GM23338 (cell line): ENCODE measurements at regions not wholly inside any gene's neighbourhood (a gene's known extent, or its start where the extent isn't known, plus 50 kb on each side); places are given as distances from the start of the nearest gene placed in this dataset.

Experiments
- ATAC-seq: fragments of 200-7000 bp; cut with Tn5 transposase; 3 replicates; pipeline ENCODE4 v1.9.1; 2020
- DNase-seq: peaks from one replicate; pipeline ENCODE4 v3.0.0-alpha.2; 2015; ENCODE audit warnings: low spot score
- H2AFZ ChIP-seq: fragments of 200-600 bp; sonication (generic); 2 replicates; pipeline ENCODE4 v1.8.0; 2016; ENCODE audit warnings: antibody characterized with exemption, mild to moderate bottlenecking, moderate library complexity
- H3F3A ChIP-seq: fragments of 200-600 bp; sonication (generic); replicated peaks from 2 replicates; pipeline ENCODE4 v1.8.0; 2017; ENCODE audit warnings: antibody characterized with exemption, mixed run types, low read depth
- H3K27ac ChIP-seq: fragments of 200-600 bp; sonication (generic); 2 replicates; pipeline ENCODE4 v1.6.1; 2016; ENCODE audit warnings: low read depth
- H3K27me3 ChIP-seq: fragments of 200-600 bp; sonication (generic); 2 replicates; pipeline ENCODE4 v1.8.0; 2016; ENCODE audit warnings: mild to moderate bottlenecking, mixed run types, moderate library complexity; ENCODE audit not compliant: insufficient read depth
- H3K36me3 ChIP-seq: fragments of 200-600 bp; sonication (generic); 2 replicates; pipeline ENCODE4 v1.8.0; 2016; ENCODE audit warnings: mild to moderate bottlenecking; ENCODE audit not compliant: insufficient read depth
- H3K4me1 ChIP-seq: fragments of 200-600 bp; sonication (generic); 2 replicates; pipeline ENCODE4 v1.8.0; 2016; ENCODE audit warnings: mild to moderate bottlenecking, moderate library complexity; ENCODE audit not compliant: insufficient read depth
- H3K4me2 ChIP-seq: fragments of 200-600 bp; sonication (generic); 2 replicates; pipeline ENCODE4 v1.7.1; 2017; ENCODE audit warnings: mixed run types
- H3K4me3 ChIP-seq: fragments of 200-600 bp; sonication (generic); 2 replicates; pipeline ENCODE4 v1.6.1; 2016; ENCODE audit warnings: mixed run types
- H3K79me2 ChIP-seq: fragments of 200-600 bp; sonication (generic); replicated peaks from 2 replicates; pipeline ENCODE4 v1.8.0; 2017; ENCODE audit warnings: mild to moderate bottlenecking; ENCODE audit not compliant: insufficient read depth
- H3K9me2 ChIP-seq: fragments of 200-600 bp; sonication (generic); 2 replicates; pipeline ENCODE4 v1.8.0; 2017; ENCODE audit not compliant: insufficient read depth
- H4K20me1 ChIP-seq: fragments of 200-600 bp; sonication (generic); replicated peaks from 2 replicates; pipeline ENCODE4 v1.8.0; 2017; ENCODE audit warnings: mild to moderate bottlenecking; ENCODE audit not compliant: insufficient read depth
- H3K27ac Mint-ChIP-seq: 2 replicates; pipeline ENCODE4 v1.8.0; 2020; ENCODE audit warnings: inconsistent platforms, mild to moderate bottlenecking, moderate library complexity, mixed read lengths
- H3K27me3 Mint-ChIP-seq: 3 replicates; pipeline ENCODE4 v1.8.0; 2022; ENCODE audit warnings: low read depth, mild to moderate bottlenecking, moderate library complexity, mixed read lengths, inconsistent platforms; ENCODE audit not compliant: insufficient read depth, poor library complexity
- H3K36me3 Mint-ChIP-seq: 3 replicates; pipeline ENCODE4 v1.8.0; 2021; ENCODE audit warnings: low read depth, mild to moderate bottlenecking, inconsistent platforms, moderate library complexity, mixed read lengths
- H3K4me1 Mint-ChIP-seq: 3 replicates; pipeline ENCODE4 v1.8.0; 2020; ENCODE audit warnings: mild to moderate bottlenecking, inconsistent platforms, mixed read lengths
- H3K4me3 Mint-ChIP-seq: 3 replicates; pipeline ENCODE4 v1.8.0; 2021; ENCODE audit warnings: moderate library complexity, mild to moderate bottlenecking, inconsistent platforms, mixed read lengths
- H3K9me3 Mint-ChIP-seq: 3 replicates; pipeline ENCODE4 v1.8.0; 2020; ENCODE audit warnings: moderate library complexity, mild to moderate bottlenecking, inconsistent platforms, mixed read lengths
- EZH2 ChIP-seq: fragments of 200-600 bp; sonication (generic); IDR thresholded peaks from one replicate; pipeline ENCODE4 v1.8.0; 2017; ENCODE audit warnings: antibody characterized with exemption, mild to moderate bottlenecking, low read depth; ENCODE audit not compliant: unreplicated experiment
- EZH2phosphoT487 ChIP-seq: fragments of 200-600 bp; sonication (generic); IDR thresholded peaks from one replicate; pipeline ENCODE4 v1.8.1; 2018; ENCODE audit warnings: antibody characterized with exemption; ENCODE audit not compliant: unreplicated experiment
- JUNB ChIP-seq: IDR thresholded peaks from one replicate; pipeline ENCODE4 v1.6.1; 2016; ENCODE audit warnings: antibody characterized with exemption; ENCODE audit not compliant: unreplicated experiment
- NANOG ChIP-seq: IDR thresholded peaks from 2 replicates; pipeline ENCODE4 v1.6.1; 2016; ENCODE audit warnings: antibody characterized with exemption, borderline replicate concordance
- POLR2AphosphoS5 ChIP-seq: IDR thresholded peaks from 2 replicates; pipeline ENCODE4 v1.6.1; 2016; ENCODE audit warnings: antibody characterized with exemption, low read depth
- STAT1 ChIP-seq: IDR thresholded peaks from one replicate; pipeline ENCODE4 v1.6.1; 2016; ENCODE audit warnings: antibody characterized with exemption; ENCODE audit not compliant: unreplicated experiment
- ZNF114 ChIP-seq: fragments of 250-450 bp; sonication (Bioruptor Pico); IDR thresholded peaks from 2 replicates; pipeline ENCODE4 v1.5.0; 2020; ENCODE audit warnings: mild to moderate bottlenecking, moderate library complexity
- ZNF331 ChIP-seq: fragments of 250-450 bp; sonication (Bioruptor Pico); IDR thresholded peaks from 2 replicates; pipeline ENCODE4 v1.5.0; 2020; ENCODE audit warnings: low read depth, mild to moderate bottlenecking, moderate library complexity
- TF ChIP-seq, protein P1 (sequence below): IDR thresholded peaks from one replicate; pipeline ENCODE4 v1.6.1; 2018; ENCODE audit warnings: antibody characterized with exemption; ENCODE audit not compliant: unreplicated experiment
- TF ChIP-seq, protein P2 (sequence below), 2 experiments: fragments of 200-600 bp in 1 of 2; sonication (generic) in 1 of 2; conservative IDR thresholded peaks; 2 replicates each; pipeline versions ENCODE4 v1.5.1 to v1.6.1; 2016 to 2017; ENCODE audit warnings: antibody characterized with exemption in 2 of 2, low read depth in 2 of 2, mild to moderate bottlenecking in 2 of 2, moderate library complexity in 1 of 2
- TF ChIP-seq, protein P3 (sequence below): IDR thresholded peaks from 2 replicates; pipeline ENCODE4 v1.6.1; 2016; ENCODE audit warnings: antibody characterized with exemption

DNA sequence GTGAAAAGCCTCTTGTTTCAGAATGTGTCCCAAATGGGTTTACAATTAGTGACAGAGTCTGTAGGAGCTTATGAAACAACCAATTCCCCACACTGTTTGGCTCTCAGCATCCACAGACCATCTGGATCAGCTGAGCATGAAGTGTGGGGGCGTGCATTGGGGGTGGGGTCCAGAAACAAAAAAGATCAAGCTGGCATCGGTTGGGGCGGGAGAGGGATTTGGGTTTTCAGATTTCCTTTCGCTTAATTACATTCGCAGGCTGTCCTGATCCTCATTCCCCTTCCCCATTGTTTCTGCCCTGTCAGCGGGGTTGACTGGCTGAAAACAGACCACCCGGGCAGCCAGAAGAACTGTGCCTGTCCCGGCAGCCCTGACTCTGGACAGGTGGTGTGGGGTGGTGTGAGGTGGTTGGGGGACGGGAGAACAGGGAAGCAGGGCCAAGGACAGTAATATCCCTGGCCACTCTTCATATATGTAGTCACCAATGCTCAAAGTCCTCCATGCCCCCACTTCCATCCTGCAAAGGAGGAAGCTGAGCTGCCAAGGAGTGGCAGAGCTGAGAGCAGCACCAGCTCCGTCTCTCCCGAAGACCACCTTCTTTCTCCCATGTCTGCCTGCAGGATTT is 92.0 kb downstream of the IER5 start:
- Histone ChIP-seq H3K36me3 (0 out of 2 replicates have a peak, but pooled peaks cover 3% of the 10 kb centered on the region), H3F3A (no peaks in the 10 kb centered on the region), H2AFZ (peak overlapping the region; percentile 43; the same call in 1 of the 2 replicates), H3K27ac (no peak overlapping the region), H3K4me2 (peak overlapping the region; percentile 72), H3K4me3 (peak overlapping the region; percentile 33), H3K27me3 (no peaks in the 10 kb centered on the region), H3K4me1 (peaks cover 25% of the 10 kb centered on the region), H4K20me1 (no peaks in the 10 kb centered on the region), H3K9me2 (no peaks in the 10 kb centered on the region), H3K79me2 (no peaks in the 10 kb centered on the region)
- Mint-ChIP-seq H3K9me3 (no peaks in the 10 kb centered on the region; the same call in 2 of the 3 replicates), H3K36me3 (peaks cover 3% of the 10 kb centered on the region; the same call in 1 of the 3 replicates), H3K27me3 (peaks cover 16% of the 10 kb centered on the region), H3K27ac (peak overlapping the region; percentile 75; the same call in 1 of the 2 replicates), H3K4me1 (peaks cover 34% of the 10 kb centered on the region), H3K4me3 (peak overlapping the region; percentile 54)
- DNase-seq (peak; percentile 37), ATAC-seq (peak; percentile 66)
- TF ChIP-seq, protein P1, sequence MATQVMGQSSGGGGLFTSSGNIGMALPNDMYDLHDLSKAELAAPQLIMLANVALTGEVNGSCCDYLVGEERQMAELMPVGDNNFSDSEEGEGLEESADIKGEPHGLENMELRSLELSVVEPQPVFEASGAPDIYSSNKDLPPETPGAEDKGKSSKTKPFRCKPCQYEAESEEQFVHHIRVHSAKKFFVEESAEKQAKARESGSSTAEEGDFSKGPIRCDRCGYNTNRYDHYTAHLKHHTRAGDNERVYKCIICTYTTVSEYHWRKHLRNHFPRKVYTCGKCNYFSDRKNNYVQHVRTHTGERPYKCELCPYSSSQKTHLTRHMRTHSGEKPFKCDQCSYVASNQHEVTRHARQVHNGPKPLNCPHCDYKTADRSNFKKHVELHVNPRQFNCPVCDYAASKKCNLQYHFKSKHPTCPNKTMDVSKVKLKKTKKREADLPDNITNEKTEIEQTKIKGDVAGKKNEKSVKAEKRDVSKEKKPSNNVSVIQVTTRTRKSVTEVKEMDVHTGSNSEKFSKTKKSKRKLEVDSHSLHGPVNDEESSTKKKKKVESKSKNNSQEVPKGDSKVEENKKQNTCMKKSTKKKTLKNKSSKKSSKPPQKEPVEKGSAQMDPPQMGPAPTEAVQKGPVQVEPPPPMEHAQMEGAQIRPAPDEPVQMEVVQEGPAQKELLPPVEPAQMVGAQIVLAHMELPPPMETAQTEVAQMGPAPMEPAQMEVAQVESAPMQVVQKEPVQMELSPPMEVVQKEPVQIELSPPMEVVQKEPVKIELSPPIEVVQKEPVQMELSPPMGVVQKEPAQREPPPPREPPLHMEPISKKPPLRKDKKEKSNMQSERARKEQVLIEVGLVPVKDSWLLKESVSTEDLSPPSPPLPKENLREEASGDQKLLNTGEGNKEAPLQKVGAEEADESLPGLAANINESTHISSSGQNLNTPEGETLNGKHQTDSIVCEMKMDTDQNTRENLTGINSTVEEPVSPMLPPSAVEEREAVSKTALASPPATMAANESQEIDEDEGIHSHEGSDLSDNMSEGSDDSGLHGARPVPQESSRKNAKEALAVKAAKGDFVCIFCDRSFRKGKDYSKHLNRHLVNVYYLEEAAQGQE: no peak
- TF ChIP-seq, protein P2, sequence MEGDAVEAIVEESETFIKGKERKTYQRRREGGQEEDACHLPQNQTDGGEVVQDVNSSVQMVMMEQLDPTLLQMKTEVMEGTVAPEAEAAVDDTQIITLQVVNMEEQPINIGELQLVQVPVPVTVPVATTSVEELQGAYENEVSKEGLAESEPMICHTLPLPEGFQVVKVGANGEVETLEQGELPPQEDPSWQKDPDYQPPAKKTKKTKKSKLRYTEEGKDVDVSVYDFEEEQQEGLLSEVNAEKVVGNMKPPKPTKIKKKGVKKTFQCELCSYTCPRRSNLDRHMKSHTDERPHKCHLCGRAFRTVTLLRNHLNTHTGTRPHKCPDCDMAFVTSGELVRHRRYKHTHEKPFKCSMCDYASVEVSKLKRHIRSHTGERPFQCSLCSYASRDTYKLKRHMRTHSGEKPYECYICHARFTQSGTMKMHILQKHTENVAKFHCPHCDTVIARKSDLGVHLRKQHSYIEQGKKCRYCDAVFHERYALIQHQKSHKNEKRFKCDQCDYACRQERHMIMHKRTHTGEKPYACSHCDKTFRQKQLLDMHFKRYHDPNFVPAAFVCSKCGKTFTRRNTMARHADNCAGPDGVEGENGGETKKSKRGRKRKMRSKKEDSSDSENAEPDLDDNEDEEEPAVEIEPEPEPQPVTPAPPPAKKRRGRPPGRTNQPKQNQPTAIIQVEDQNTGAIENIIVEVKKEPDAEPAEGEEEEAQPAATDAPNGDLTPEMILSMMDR (conservative IDR thresholded peaks at IDR 0.05; ENCODE audit: low read depth in 2 of 2): no peak

DNA sequence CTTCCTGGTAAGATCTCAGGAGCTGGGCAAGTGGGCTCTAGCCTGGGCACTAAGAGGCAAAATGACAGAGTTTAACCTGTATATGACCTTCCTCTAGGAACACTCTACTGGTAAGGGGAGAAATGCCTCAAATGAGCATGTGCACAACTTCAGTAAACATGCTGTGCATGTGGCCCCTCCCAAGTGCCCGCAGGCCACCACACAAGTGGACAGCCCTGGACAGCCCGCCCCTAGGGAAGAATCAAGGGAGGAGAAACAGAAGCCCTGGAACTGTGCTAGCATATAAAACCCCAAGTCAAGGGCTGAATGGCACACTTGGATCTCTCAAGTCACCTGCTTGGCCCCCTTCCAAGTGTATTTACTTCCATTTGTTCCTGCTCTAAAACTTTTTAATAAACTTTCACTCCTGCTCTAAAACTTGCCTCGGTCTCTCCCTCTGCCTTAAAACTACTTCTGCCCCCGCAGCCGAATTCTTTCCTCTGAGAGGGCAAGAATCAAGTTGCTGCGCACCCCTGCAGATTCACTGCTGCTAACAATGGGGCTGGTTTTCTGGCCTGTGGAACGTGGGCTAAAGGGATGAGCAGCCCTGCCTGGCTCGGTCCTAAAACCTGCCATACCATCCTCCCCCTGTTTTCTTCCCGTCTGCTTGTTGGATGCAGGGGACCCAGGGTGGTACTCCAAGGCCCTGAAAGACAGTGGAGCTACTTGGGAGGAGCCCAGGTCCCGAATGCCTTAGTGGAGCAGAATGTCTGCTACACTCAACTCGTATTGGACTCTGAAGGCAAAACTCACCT is 93.5 kb downstream of the IER5 start:
- Histone ChIP-seq H3K9me2 (no peaks in the 10 kb centered on the region), H3K4me1 (peaks cover 25% of the 10 kb centered on the region), H3K4me3 (no peak overlapping the region), H3K79me2 (no peaks in the 10 kb centered on the region), H3K4me2 (peak overlapping the region; percentile 57; the same call in 1 of the 2 replicates), H4K20me1 (no peaks in the 10 kb centered on the region), H3K27me3 (no peaks in the 10 kb centered on the region), H2AFZ (peak overlapping the region; percentile 96), H3K36me3 (0 out of 2 replicates have a peak, but pooled peaks cover 3% of the 10 kb centered on the region), H3K27ac (no peak overlapping the region), H3F3A (no peaks in the 10 kb centered on the region)
- Mint-ChIP-seq H3K36me3 (peaks cover 3% of the 10 kb centered on the region; the same call in 1 of the 3 replicates), H3K27ac (peak overlapping the region; percentile 68), H3K27me3 (peaks cover 14% of the 10 kb centered on the region), H3K4me3 (no peak overlapping the region), H3K4me1 (peaks cover 34% of the 10 kb centered on the region), H3K9me3 (no peaks in the 10 kb centered on the region; the same call in 2 of the 3 replicates)
- ATAC-seq (peak; percentile 59), DNase-seq (peak; percentile 29)
- TF ChIP-seq JUNB (no peak), NANOG (no peak), EZH2 (no peak), POLR2AphosphoS5 (no peak), EZH2phosphoT487 (no peak), ZNF331 (CRISPR knock-in tag) (no peak), STAT1 (no peak), ZNF114 (no peak)
- TF ChIP-seq, protein P3, sequence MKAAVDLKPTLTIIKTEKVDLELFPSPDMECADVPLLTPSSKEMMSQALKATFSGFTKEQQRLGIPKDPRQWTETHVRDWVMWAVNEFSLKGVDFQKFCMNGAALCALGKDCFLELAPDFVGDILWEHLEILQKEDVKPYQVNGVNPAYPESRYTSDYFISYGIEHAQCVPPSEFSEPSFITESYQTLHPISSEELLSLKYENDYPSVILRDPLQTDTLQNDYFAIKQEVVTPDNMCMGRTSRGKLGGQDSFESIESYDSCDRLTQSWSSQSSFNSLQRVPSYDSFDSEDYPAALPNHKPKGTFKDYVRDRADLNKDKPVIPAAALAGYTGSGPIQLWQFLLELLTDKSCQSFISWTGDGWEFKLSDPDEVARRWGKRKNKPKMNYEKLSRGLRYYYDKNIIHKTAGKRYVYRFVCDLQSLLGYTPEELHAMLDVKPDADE: no peak
- TF ChIP-seq, protein P1: no peak
